K562 (cell line): ENCODE measurements at regions not wholly inside any gene's neighbourhood (a gene's known extent, or its start where the extent isn't known, plus 50 kb on each side); places are given as distances from the start of the nearest gene placed in this dataset.

Source experiments
- ATAC-seq: fragments of 200-7000 bp; cut with Tn5 transposase; 3 replicates; pipeline ENCODE4 v1.9.1; 2020; ENCODE audit warnings: moderate library complexity
- BruUV-seq: library from RNA; stranded (reverse); fragments of 400-500 nt; replicated peaks from 2 replicates; lab custom pipeline; 2021; lab: Mats Ljungman, UMichigan
- CTCF ChIA-PET: fragments of 300-600 bp; formaldehyde crosslinking; extraction: SDS; loops from one replicate; lab custom pipeline; 2021; ENCODE audit warnings: low intra/inter-chr PET ratio; lab: Yijun Ruan, JAX
- POLR2A ChIA-PET: fragments of 300-600, 350-650 bp; sonication (Branson Sonifier 250); formaldehyde crosslinking; extraction: SDS; loops from one replicate; lab custom pipeline; 2021; ENCODE audit warnings: antibody characterized with exemption, inconsistent platforms; lab: Yijun Ruan, JAX
- DNase-seq, 4 experiments: peaks; one replicate each; pipeline versions ENCODE4 v3.0.0 to v3.0.0-alpha.2; 2011 to 2018; ENCODE audit warnings: low spot score in 3 of 4, mixed read lengths in 3 of 4; ENCODE audit errors: extremely low read depth in 1 of 4
- FAIRE-seq: peaks from 2 replicates; lab custom pipeline; 2011; peaks lifted over from hg19 to GRCh38; lab: Jason Lieb, UNC
- H2AFZ ChIP-seq: 2 replicates; pipeline ENCODE4 v1.6.0; 2011; ENCODE audit warnings: low read depth, low read length, control low read depth, inconsistent platforms
- H3K27ac ChIP-seq: fragments of 200-600 bp; 3 replicates; pipeline ENCODE4 v1.8.0; 2011; ENCODE audit warnings: low read depth, mild to moderate bottlenecking, control low read depth, inconsistent platforms, low read length, moderate library complexity, mixed read lengths; ENCODE audit errors: extremely low read depth
- H3K27me3 ChIP-seq, 2 experiments: fragments of 300-600 bp in 1 of 2; 2 replicates in 1 of 2; 3 replicates in 1 of 2; pipeline versions ENCODE4 v1.6.0 to v1.8.0; 2011; ENCODE audit warnings: inconsistent platforms in 2 of 2, low read length in 2 of 2, mild to moderate bottlenecking in 1 of 2, mixed read lengths in 1 of 2, moderate library complexity in 1 of 2; ENCODE audit not compliant: control insufficient read depth in 2 of 2, insufficient read depth in 2 of 2
- H3K36me3 ChIP-seq: fragments of 300-600 bp; 3 replicates; pipeline ENCODE4 v1.8.0; 2011; ENCODE audit warnings: mild to moderate bottlenecking, low read length, inconsistent platforms; ENCODE audit not compliant: control insufficient read depth, insufficient read depth
- H3K4me1 ChIP-seq, 2 experiments: fragments of 200-600 bp in 1 of 2; replicated peaks in 1 of 2; 2 replicates in 1 of 2; 3 replicates in 1 of 2; pipeline versions ENCODE4 v1.5.1 to v1.8.0; 2011; ENCODE audit warnings: inconsistent platforms in 2 of 2, low read length in 2 of 2, mild to moderate bottlenecking in 1 of 2, mixed read lengths in 1 of 2, moderate library complexity in 1 of 2; ENCODE audit not compliant: control insufficient read depth in 2 of 2, insufficient read depth in 2 of 2
- H3K4me2 ChIP-seq: 2 replicates; pipeline ENCODE4 v1.6.1; 2011; ENCODE audit warnings: low read length, control low read depth, inconsistent platforms, mixed read lengths; ENCODE audit not compliant: insufficient read depth
- H3K4me3 ChIP-seq: fragments of 200-600 bp; sonication (generic), shearing (Covaris generic); 2 replicates; pipeline ENCODE4 v1.5.1; 2016; ENCODE audit warnings: control low read depth, inconsistent platforms
- H3K79me2 ChIP-seq: fragments of 200-600 bp; 3 replicates; pipeline ENCODE4 v1.8.0; 2011; ENCODE audit warnings: low read length, inconsistent platforms; ENCODE audit not compliant: control insufficient read depth, insufficient read depth
- H3K9ac ChIP-seq, 2 experiments: 2 replicates each; pipeline versions ENCODE4 v1.6.0 to v1.6.1; 2011; ENCODE audit warnings: low read depth in 2 of 2, low read length in 2 of 2, control low read depth in 1 of 2, inconsistent platforms in 1 of 2, mild to moderate bottlenecking in 1 of 2, mixed read lengths in 1 of 2; ENCODE audit not compliant: insufficient read depth in 1 of 2
- H3K9me1 ChIP-seq: one replicate; pipeline ENCODE4 v1.6.0; 2011; ENCODE audit warnings: inconsistent platforms, mild to moderate bottlenecking, low read length, moderate library complexity; ENCODE audit not compliant: control insufficient read depth, insufficient read depth
- H3K9me3 ChIP-seq: replicated peaks from 2 replicates; pipeline ENCODE4 v1.5.1; 2011; ENCODE audit warnings: low read depth, low read length, inconsistent platforms; ENCODE audit not compliant: control insufficient read depth, insufficient read depth
- H4K20me1 ChIP-seq: replicated peaks from 2 replicates; pipeline ENCODE4 v1.6.1; 2011; ENCODE audit warnings: low read length, inconsistent platforms, mixed read lengths; ENCODE audit not compliant: control insufficient read depth, insufficient read depth
- BACH1 ChIP-seq: fragments of 200-800 bp; sonication (Bioruptor generic); IDR thresholded peaks from 2 replicates; pipeline ENCODE4 v1.6.1; 2016; ENCODE audit warnings: missing genetic modification characterization, missing compliant biosample characterization
- CHCHD3 ChIP-seq: fragments of 250-450 bp; sonication (Bioruptor Pico); IDR thresholded peaks from 2 replicates; pipeline ENCODE4 v2.1.2; 2022; ENCODE audit warnings: mild to moderate bottlenecking
- DNMT1 ChIP-seq: fragments of 450-650 bp; IDR thresholded peaks from 2 replicates; pipeline ENCODE4 v1.6.1; 2016; ENCODE audit warnings: antibody characterized with exemption, mild to moderate bottlenecking
- KDM5B ChIP-seq: fragments of 200-600 bp; sonication (generic); IDR thresholded peaks from 2 replicates; pipeline ENCODE4 v1.6.1; 2012; ENCODE audit warnings: low read depth, mild to moderate bottlenecking, moderate library complexity, low read length, control low read depth, inconsistent platforms; ENCODE audit not compliant: insufficient replicate concordance
- MAFK ChIP-seq: IDR thresholded peaks from 2 replicates; pipeline ENCODE4 v1.6.1; 2011; ENCODE audit warnings: low read length, improper control_type of control experiment
- PHF8 ChIP-seq: fragments of 200-600 bp; sonication (generic); IDR thresholded peaks from 2 replicates; pipeline ENCODE4 v1.6.1; 2012; ENCODE audit warnings: mixed run types, mild to moderate bottlenecking, inconsistent platforms, low read length, moderate library complexity, borderline replicate concordance
- ZNF717 ChIP-seq: fragments of 250-450 bp; sonication (Bioruptor Pico); IDR thresholded peaks from 2 replicates; pipeline ENCODE4 v1.5.0; 2021
- WGBS: fragments of 100-300 bp; shearing (Covaris generic); methylation state at CpG from one replicate; pipeline ENCODE4 v1.1.6; 2016; ENCODE audit warnings: low coverage, mixed read lengths; ENCODE audit not compliant: insufficient coverage; ENCODE audit errors: missing lambda C conversion rate; 5-methylcytosine and 5-hydroxymethylcytosine counted together
- in situ Hi-C: fragments of 300-500 bp; cut with MboI; formaldehyde crosslinking; loops from 4 replicates; pipeline ENCODE4 v1.15.0; 2018; ENCODE audit warnings: inconsistent platforms, mixed read lengths
- intact Hi-C: fragments of 100-400 bp; cut with micrococcal nuclease; formaldehyde crosslinking; loops from 2 replicates; pipeline ENCODE4 v1.14.2; 2022
- TF ChIP-seq, protein P1 (sequence below): sonication (generic); formaldehyde crosslinking; IDR thresholded peaks from 2 replicates; pipeline ENCODE4 v1.8.0; 2022; ENCODE audit warnings: mild to moderate bottlenecking, missing genetic modification reagents
- TF ChIP-seq, protein P2 (sequence below): fragments of 450-650 bp; IDR thresholded peaks from 2 replicates; pipeline ENCODE4 v1.6.1; 2017; ENCODE audit warnings: antibody characterized with exemption
- TF ChIP-seq, protein P3 (sequence below): fragments of 150-350 bp; conservative IDR thresholded peaks from 2 replicates; pipeline ENCODE4 v1.6.1; 2014; ENCODE audit warnings: low read length
- TF ChIP-seq, protein P4 (sequence below): sonication (generic); formaldehyde crosslinking; IDR thresholded peaks from 2 replicates; pipeline ENCODE4 v1.4.0; 2020; ENCODE audit warnings: mild to moderate bottlenecking, missing genetic modification reagents

DNA sequence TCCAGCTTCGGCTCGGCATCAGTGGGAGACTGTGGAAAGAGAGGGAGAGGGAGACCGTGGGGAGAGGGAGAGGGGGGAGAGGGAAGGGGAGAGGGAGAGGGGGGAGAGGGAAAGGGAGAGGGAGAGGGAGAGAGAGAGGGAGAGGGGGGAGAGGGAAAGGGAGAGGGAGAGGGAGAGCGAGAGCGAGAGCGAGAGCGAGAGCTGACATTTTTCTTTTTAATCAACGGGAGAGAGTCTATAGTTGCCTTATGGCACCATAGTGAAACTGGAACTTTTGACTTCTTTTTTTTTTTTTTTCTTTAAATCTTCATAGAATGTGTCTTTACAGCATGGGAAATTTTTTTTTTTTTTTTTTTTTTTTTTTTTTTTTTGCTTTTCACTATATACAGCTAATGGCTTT, 94.7 kb upstream of the NUDT6 start (continued):
- TF ChIP-seq CHCHD3 (CRISPR knock-in tag) (no peak), DNMT1 (no peak), KDM5B (no peak)
- TF ChIP-seq, protein P1, sequence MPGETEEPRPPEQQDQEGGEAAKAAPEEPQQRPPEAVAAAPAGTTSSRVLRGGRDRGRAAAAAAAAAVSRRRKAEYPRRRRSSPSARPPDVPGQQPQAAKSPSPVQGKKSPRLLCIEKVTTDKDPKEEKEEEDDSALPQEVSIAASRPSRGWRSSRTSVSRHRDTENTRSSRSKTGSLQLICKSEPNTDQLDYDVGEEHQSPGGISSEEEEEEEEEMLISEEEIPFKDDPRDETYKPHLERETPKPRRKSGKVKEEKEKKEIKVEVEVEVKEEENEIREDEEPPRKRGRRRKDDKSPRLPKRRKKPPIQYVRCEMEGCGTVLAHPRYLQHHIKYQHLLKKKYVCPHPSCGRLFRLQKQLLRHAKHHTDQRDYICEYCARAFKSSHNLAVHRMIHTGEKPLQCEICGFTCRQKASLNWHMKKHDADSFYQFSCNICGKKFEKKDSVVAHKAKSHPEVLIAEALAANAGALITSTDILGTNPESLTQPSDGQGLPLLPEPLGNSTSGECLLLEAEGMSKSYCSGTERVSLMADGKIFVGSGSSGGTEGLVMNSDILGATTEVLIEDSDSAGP (CRISPR knock-in tag) = no peak
- TF ChIP-seq, protein P2, sequence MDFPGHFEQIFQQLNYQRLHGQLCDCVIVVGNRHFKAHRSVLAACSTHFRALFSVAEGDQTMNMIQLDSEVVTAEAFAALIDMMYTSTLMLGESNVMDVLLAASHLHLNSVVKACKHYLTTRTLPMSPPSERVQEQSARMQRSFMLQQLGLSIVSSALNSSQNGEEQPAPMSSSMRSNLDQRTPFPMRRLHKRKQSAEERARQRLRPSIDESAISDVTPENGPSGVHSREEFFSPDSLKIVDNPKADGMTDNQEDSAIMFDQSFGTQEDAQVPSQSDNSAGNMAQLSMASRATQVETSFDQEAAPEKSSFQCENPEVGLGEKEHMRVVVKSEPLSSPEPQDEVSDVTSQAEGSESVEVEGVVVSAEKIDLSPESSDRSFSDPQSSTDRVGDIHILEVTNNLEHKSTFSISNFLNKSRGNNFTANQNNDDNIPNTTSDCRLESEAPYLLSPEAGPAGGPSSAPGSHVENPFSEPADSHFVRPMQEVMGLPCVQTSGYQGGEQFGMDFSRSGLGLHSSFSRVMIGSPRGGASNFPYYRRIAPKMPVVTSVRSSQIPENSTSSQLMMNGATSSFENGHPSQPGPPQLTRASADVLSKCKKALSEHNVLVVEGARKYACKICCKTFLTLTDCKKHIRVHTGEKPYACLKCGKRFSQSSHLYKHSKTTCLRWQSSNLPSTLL = no peak
- TF ChIP-seq, all 486 proteins: peak for 0

DNA sequence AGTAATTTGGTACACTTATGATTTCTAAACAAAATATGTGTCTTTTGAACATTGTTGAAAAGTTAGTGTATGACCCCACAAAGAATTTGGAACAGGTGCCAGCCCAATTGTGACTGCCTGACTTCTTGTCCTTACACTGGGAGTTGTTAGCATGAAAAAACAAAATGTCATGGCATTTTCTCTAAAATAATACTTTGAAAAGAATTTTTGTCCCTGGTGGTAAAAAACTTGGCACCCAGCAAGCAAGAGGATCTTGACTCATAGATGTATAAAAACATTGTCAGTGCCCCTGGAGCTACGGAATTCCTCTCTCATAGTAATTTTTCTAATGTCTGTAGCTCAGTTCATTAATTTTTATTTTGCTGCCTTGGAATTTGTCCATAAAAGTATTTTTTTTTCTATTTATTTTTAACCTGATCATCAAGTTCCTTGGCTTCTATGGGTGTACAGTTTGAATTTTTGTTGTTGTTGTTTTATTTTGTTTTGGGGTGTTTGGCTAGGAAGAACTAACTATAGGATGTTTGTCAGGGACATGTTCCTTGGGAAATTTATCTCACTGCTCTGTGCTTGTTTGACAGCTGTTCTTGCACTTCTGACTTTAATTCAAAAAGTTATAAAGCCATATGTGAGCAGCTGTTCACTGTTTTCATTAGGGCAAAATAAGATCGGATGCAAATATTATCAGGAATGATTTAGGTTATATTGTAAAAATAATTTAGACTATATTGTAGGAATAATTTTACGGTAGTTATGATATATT, 95.4 kb upstream of the NUDT6 start:
- WGBS = 93% methylated on average over 3 of the region's 3 CpGs
- ATAC-seq (no peak), FAIRE-seq (no peak), DNase-seq (no peak)
- Histone ChIP-seq H3K4me2 (no peak overlapping the region), H3K9ac (no peak overlapping the region), H3K4me3 (no peak overlapping the region), H3K9me3 (no peaks in the 10 kb centered on the region), H3K27me3 (no peaks in the 10 kb centered on the region), H3K4me1 (no peaks in the 10 kb centered on the region), H3K36me3 (peaks cover 14% of the 10 kb centered on the region; the same call in 1 of the 3 replicates), H3K9me1 (no peaks in the 10 kb centered on the region), H4K20me1 (no peaks in the 10 kb centered on the region), H2AFZ (no peak overlapping the region), H3K79me2 (no peaks in the 10 kb centered on the region), H3K27ac (no peak overlapping the region)
- POLR2A ChIA-PET = interaction anchor here (0.7 to 1.0 kb wide), 2 partner anchors 9 to 263 kb away, joined by 4 to 5 read pairs; no protein-coding TSS in a partner anchor
- no TSS peak for BruUV-seq
- in situ Hi-C loops = no loop called here
- intact Hi-C loops = no loop called here
- CTCF ChIA-PET = no interaction called here
- TF ChIP-seq MAFK (no peak), PHF8 (no peak), ZNF717 (CRISPR knock-in tag) (no peak), BACH1 (tag) (no peak)
- TF ChIP-seq, protein P3, sequence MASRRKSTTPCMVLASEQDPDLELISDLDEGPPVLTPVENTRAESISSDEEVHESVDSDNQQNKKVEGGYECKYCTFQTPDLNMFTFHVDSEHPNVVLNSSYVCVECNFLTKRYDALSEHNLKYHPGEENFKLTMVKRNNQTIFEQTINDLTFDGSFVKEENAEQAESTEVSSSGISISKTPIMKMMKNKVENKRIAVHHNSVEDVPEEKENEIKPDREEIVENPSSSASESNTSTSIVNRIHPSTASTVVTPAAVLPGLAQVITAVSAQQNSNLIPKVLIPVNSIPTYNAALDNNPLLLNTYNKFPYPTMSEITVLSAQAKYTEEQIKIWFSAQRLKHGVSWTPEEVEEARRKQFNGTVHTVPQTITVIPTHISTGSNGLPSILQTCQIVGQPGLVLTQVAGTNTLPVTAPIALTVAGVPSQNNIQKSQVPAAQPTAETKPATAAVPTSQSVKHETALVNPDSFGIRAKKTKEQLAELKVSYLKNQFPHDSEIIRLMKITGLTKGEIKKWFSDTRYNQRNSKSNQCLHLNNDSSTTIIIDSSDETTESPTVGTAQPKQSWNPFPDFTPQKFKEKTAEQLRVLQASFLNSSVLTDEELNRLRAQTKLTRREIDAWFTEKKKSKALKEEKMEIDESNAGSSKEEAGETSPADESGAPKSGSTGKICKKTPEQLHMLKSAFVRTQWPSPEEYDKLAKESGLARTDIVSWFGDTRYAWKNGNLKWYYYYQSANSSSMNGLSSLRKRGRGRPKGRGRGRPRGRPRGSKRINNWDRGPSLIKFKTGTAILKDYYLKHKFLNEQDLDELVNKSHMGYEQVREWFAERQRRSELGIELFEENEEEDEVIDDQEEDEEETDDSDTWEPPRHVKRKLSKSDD = no peak
- TF ChIP-seq, protein P4, sequence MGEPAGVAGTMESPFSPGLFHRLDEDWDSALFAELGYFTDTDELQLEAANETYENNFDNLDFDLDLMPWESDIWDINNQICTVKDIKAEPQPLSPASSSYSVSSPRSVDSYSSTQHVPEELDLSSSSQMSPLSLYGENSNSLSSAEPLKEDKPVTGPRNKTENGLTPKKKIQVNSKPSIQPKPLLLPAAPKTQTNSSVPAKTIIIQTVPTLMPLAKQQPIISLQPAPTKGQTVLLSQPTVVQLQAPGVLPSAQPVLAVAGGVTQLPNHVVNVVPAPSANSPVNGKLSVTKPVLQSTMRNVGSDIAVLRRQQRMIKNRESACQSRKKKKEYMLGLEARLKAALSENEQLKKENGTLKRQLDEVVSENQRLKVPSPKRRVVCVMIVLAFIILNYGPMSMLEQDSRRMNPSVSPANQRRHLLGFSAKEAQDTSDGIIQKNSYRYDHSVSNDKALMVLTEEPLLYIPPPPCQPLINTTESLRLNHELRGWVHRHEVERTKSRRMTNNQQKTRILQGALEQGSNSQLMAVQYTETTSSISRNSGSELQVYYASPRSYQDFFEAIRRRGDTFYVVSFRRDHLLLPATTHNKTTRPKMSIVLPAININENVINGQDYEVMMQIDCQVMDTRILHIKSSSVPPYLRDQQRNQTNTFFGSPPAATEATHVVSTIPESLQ (CRISPR knock-in tag) = no peak
